Inflammatory macrophage treated with lipopolysaccharide for 4 hours (primary cell): ENCODE measurements at regions not wholly inside any gene's neighbourhood (a gene's known extent, or its start where the extent isn't known, plus 50 kb on each side); places are given as distances from the start of the nearest gene placed in this dataset.
"Not testable (repeated sequence)": the region's sequence is repeated elsewhere in the genome, so short reads cannot be mapped to it uniquely, and the experiment has no call there.

Experiments
- DNase-seq: peaks from one replicate; pipeline ENCODE4 v3.0.0-alpha.2; 2020

DNA sequence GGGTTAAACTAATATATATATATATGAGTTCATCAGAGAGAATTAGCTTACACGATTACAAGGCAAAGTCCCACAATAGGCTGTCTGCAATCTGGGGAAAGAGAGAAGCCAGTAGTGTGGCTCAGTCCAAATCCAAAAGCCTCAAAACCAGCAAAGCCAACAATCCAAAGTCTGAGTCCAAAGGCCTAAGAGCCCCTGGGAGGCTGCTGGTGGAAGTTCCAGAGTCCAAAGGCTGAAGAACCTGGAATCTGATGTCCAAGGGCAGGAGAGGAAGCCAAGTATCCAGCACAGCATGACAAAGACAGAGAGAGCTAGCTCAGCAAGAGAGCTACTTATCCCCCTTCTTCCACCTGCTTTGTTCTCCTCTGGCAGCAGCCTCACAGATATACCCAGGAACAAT lies 274.7 kb upstream of the ID4 start:
- no peak for DNase-seq

DNA sequence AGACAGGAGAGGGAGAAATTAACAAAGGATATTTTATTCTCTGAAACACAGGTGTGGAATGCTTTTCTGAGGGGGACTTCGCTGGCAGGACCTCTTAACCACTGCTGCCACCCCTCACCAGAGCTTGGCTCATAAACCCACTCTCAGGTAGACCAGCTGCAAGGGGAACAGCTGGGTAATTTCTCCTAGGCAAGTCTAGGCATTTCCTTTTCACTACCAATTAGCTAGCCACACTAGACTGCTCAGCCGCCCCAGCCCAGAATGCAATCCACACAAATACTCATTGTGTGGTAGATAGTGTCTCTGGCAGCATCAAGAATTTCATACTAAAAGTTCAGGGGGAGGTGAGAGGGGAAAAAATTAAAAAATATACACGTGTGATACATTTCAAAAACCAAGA lies 267.6 kb upstream of the ID4 start:
- DNase-seq = no peak

DNA sequence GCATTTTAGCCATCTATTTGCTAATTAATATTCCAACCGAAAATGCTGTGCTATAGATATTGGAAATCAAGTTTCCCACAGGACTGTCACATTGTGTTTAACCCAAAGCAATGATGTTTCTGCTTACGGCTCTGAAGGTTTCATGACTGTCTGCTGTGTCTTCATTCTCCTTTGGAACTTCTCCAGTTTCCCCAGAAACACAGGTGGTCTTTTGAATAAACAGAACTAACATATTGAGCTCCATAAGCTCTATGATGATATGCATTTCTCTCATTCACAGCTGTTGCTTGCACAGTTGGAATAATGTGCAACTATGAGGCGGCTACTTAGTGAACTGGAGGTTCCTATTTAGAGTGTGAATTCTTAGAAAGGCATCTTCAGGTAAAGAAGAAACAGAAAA lies 266.0 kb upstream of the ID4 start:
- no peak for DNase-seq

DNA sequence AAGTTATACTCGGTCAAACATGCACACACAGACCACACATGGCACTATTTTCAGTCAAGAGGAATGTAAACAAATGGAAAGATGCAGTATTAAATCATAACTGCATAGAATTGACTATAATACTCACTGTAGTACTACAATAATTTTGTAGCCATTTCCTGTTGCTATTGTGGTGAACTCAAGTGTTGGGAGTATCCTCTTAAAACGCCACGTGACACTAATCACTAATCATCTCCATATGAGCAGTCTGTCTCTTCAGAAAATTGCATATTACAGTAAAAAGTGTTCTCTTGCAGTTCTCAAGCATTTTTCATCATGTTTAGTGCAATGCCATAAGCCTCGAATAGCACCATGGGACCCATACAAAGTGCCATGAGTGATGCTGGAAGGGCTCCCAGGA lies 258.7 kb upstream of the ID4 start:
- DNase-seq = no peak

DNA sequence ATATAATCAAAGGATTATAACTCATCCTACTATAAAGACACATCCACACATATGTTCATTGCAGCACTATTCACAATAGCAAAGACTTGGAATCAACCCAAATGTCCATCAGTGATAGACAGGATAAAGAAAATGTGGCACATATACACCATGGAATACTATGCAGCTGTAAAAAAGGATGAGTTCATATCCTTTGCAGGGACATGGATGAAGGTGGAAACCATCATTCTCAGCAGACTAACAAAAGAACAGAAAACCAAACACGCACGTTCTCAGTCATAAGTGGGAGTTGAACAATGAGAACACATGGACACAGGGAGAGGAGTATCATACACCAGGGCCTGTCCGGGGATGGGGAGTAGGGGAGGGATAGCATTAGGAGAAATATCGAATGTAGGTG lies 253.0 kb upstream of the ID4 start:
- not testable (repeated sequence) for DNase-seq

DNA sequence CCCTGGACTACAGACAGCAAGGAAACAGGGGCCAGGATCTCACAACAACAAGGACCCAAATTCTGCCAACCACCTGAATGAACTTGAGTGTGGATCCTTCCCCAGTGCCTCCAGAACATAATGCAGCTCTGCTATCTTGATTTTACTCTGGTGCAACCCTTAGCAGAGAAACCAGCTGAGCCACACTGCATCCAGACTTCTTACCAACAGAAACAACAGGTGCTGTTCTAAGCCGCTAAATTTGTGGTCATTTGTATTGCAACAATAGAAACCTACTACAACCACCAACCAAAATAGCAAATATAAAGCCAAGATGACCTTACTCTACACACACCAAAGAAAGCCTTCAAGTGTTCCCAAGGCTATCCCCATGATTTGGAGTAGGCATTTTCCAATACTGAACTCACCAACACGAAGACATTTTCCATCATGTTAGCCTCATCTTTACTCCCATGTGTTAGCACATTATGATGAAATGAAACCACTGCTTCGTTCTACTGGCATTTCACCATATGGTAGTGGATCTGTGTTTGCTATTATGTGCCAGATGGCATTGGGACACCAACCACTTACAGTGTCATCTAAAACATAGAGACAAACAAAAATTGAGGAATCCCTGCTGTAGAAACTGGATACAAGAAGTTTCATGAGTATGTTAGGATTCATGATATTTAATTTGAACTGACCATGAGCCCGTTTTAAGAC lies 249.8 kb upstream of the ID4 start:
- DNase-seq = no peak

- DNase-seq = no peak
These were observed 246.6 kb upstream of the ID4 start for GRCh38 chr6:19590501-19591131.

- no peak for DNase-seq
These were observed 239.3 kb upstream of the ID4 start for GRCh38 chr6:19597809-19598320.

DNA sequence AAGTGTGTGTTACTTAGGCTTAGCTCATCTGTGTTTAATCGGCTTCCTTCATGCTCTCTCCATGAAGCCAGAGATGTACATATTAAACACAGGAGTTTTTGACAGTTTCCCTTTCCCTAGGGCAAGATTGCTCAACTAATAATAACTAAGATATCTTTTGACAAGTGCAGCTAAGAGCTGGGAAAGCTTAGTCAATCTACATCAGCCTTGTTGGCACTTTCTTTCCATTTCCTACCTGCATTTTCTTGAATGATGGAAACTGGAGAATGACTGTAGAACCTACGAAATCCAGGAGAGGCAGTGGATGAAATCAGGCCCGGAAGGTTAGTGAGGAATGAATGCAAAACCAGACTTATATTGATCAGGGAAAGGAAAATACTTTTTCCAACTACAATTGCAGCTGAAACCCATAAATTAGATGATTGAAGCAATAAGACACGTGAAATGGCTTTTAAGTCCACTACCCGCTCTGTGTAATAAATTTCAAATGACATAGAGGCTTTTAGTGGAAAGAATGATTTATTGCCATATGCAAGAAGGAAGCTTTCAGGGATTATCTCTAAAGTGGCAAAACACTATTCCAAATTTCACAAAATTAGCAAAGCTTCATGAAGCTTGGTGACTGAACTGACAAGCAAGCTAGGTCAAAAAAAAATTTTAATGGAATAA lies 237.2 kb upstream of the ID4 start:
- DNase-seq = no peak

DNA sequence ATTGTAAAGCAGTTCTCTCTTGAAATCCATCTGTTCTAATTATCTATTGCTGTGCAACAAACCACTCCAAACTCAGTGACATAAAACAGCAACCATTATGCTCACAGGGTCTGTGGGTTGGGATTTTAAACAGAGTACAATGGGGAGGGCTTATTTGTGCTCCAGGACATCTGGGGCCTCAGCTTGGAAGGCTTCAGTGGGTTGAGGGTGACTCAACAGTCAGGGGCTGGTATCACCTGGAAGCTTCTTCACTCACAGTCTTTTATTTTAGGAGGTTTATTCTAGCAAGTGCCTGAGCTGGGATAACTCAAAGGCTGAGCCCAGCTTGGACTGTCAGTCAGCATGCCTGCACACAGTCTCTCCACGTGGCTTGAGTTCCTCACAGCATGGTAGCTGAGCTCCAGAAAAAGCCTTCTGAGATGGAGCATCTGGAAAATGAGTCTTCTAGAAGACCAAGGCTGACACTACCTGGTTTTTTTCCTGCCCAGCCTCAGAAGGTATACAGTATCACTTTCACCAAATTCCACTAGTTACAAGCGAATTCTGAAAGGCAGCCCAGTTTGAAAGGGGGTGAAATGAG lies 234.6 kb upstream of the ID4 start:
- DNase-seq = no peak

- no peak for DNase-seq
These were observed 233.4 kb upstream of the ID4 start for GRCh38 chr6:19603721-19604120.

- no peak for DNase-seq
These were observed 231.5 kb upstream of the ID4 start for GRCh38 chr6:19605624-19606023.

- DNase-seq = no peak
These were observed 228.6 kb upstream of the ID4 start for GRCh38 chr6:19608546-19608945.

- no peak for DNase-seq
These were observed 227.1 kb upstream of the ID4 start for GRCh38 chr6:19609972-19610641.

GRCh38 chr6:19612672-19613466 lies 224.3 kb upstream of the ID4 start:
- not testable (repeated sequence) for DNase-seq

GRCh38 chr6:19613678-19614077 lies 223.5 kb upstream of the ID4 start:
- no peak for DNase-seq

DNA sequence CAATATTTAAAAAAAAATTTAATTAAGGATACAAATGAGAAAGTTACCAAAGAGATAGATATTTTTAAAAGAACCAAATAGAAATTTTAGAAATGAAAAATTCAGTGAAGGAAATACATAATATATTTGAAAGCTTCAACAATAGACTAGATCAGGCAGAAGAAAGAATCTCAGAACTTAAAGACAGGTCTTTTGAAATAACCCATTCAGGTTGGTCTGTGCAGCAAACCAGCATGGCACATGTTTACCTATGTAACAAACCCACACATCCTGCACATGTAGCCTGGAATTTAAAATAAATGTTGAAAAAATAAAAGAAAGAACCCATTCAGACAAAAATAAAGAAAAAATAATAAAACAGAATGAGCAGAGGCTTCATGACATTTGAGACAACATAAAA lies 221.1 kb upstream of the ID4 start:
- no peak for DNase-seq

DNA sequence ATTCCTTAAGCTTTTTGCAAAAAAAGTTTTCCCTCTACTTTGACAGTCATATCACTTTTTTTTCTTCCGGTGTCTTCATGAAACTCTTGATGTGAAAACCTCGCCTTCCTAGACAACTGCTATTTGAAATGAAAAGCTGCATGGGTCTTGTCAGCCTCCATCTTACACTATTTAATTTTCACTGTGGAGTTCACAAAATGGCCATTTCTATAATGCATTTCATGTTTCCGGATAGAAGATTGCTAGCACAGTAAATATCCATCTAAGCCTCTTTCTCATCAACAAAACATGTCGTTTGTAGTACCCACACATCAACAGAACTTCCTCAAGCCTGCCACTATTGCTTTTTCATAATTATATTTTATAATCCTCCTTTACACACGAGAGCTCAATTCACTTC lies 204.9 kb upstream of the ID4 start:
- DNase-seq = no peak

DNA sequence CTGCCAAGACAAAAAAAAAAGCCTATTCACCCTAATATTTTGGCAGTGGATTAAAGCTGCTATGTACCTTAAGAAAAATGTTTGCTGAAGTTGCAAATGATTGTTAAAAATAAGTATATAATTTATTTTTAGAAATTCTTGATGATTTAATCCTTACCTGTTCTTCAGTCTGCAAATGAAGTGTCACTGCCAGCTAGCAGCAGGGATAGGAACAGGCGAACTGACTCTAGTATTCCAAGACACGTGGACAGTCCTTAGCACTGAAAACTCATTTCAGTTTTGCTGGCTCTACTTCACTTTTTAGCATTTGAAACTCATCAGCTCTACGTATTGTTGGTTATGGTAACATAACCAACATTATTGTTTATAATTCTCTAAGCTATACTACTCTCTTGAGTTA lies 204.4 kb upstream of the ID4 start:
- DNase-seq = no peak

GRCh38 chr6:19635728-19636127 lies 201.4 kb upstream of the ID4 start:
- DNase-seq = no peak

DNA sequence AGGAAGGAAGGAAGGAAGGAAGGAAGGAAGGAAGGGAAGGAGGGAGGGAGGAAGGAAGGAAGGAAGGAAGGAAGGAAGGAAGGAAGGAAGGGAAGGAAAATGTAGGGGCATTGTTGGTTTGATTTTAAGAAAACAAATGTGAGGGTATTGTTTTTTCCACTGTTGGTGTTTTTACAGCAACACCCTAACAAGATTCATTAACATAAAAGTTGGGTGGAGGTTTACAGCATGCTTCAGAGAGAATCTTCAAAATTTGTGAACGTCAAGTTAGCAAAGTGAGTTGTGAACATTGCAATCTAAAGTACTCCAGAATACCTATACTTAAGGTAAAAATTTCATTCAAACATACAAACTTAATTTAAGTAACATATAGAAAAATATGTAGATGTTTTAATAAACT lies 200.2 kb upstream of the ID4 start:
- DNase-seq = no peak

- no peak for DNase-seq
These were observed 198.2 kb upstream of the ID4 start for GRCh38 chr6:19638931-19639330.
